Astrocyte of the spinal cord (primary cell): ENCODE measurements at regions not wholly inside any gene's neighbourhood (a gene's known extent, or its start where the extent isn't known, plus 50 kb on each side); places are given as distances from the start of the nearest gene placed in this dataset.

Experiments used
- DNase-seq: peaks from one replicate; pipeline ENCODE4 v3.0.0; 2011; ENCODE audit warnings: low read depth, low spot score
- H3K4me3 ChIP-seq: 2 replicates; pipeline ENCODE4 v1.5.1; 2011; ENCODE audit warnings: low read depth, mild to moderate bottlenecking, low read length, moderate library complexity
- CTCF ChIP-seq: IDR thresholded peaks from 2 replicates; pipeline ENCODE4 v1.5.1; 2012; ENCODE audit warnings: low read depth, mild to moderate bottlenecking, low read length, inconsistent platforms
- in situ Hi-C: cut with HindIII; loops from 2 replicates; pipeline ENCODE4 v1.10.0; 2017; ENCODE audit warnings: low sequenced_read_pairs

- in situ Hi-C loops, result no loop called here
- no peak overlapping the region for H3K4me3 ChIP-seq
- no peak for TF ChIP-seq CTCF
- no peak for DNase-seq
These were observed 226.2 kb upstream of the IRF2BP2 start for GRCh38 chr1:234836045-234836681.

DNA sequence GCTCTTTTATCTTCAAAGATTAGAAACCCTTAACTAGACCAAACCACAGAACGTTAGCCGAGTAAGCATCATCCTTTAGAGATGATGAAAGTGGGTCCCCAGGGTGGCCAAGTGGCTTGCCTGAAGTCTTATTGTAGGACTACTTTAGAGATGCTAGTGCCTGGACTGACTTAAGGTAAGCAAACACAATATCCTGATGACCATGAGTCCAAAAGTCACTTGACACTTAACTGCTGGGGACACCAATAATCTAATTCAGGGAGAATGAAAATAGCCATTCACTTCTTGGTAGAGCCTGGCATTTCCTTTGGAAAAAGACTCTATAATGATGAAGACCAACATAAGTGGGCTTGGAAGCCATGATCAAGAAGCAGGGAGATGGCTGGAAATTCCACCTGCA is 225.3 kb upstream of the IRF2BP2 start:
- DNase-seq, result no peak
- no peak overlapping the region for H3K4me3 ChIP-seq
- TF ChIP-seq CTCF, result no peak
- in situ Hi-C loops, result no loop called here

DNA sequence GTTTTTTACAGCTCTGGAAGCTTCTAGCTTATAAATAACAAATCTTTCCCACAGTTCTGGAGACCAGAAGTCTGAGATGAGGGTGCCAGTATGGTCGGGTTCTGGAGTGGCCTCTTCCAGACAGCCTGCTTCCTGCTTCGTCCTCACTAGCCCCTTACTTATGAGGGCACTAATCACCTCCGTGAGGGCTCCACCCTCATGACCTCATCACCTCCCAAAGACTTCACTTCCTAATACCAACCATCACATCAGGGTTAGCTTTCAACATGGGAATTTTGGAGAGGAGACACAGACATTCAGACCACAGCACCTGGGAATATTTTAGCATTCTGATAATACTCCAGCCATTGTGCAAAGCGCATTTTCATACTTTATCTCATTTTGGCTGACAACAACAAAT is 223.7 kb upstream of the IRF2BP2 start:
- no peak for DNase-seq
- in situ Hi-C loops, result no loop called here
- no peak for TF ChIP-seq CTCF

GRCh38 chr1:234833118-234833517 is 223.1 kb upstream of the IRF2BP2 start:
- in situ Hi-C loops, result no loop called here
- no peak for DNase-seq
- H3K4me3 ChIP-seq, result no peak overlapping the region
- TF ChIP-seq CTCF, result no peak

More for the DNA sequence above, 223.7 kb upstream of the IRF2BP2 start:
- no peak overlapping the region for H3K4me3 ChIP-seq

GRCh38 chr1:234827656-234828055 is 217.7 kb upstream of the IRF2BP2 start:
- no peak overlapping the region for H3K4me3 ChIP-seq
- in situ Hi-C loops, result no loop called here

GRCh38 chr1:234827181-234827580 is 217.2 kb upstream of the IRF2BP2 start:
- no peak for DNase-seq
- no peak overlapping the region for H3K4me3 ChIP-seq
- in situ Hi-C loops, result no loop called here
- no peak for TF ChIP-seq CTCF

More at GRCh38 chr1:234827656-234828055, 217.7 kb upstream of the IRF2BP2 start:
- TF ChIP-seq CTCF, result no peak
- DNase-seq, result no peak
